Peyer's patch (tissue), 4 donors: ENCODE measurements at regions not wholly inside any gene's neighbourhood (a gene's known extent, or its start where the extent isn't known, plus 50 kb on each side); places are given as distances from the start of the nearest gene placed in this dataset.

Experiments used
- POLR2A ChIP-seq, 2 donors: fragments of 450-650 bp; IDR thresholded peaks; one replicate each; pipeline ENCODE4 v1.5.1; 2017; ENCODE audit warnings: antibody characterized with exemption in 2 of 2, mild to moderate bottlenecking in 2 of 2, moderate library complexity in 2 of 2
- TF ChIP-seq, protein P1 (sequence below), 6 experiments: fragments of 450-650 bp in 4 of 6; fragments of 200-600 bp in 2 of 6; sonication (generic) in 1 of 6; IDR thresholded peaks; one replicate each; pipeline ENCODE4 v1.5.1; 2017 to 2019; ENCODE audit warnings: antibody characterized with exemption in 6 of 6, mild to moderate bottlenecking in 3 of 6, moderate library complexity in 1 of 6

DNA sequence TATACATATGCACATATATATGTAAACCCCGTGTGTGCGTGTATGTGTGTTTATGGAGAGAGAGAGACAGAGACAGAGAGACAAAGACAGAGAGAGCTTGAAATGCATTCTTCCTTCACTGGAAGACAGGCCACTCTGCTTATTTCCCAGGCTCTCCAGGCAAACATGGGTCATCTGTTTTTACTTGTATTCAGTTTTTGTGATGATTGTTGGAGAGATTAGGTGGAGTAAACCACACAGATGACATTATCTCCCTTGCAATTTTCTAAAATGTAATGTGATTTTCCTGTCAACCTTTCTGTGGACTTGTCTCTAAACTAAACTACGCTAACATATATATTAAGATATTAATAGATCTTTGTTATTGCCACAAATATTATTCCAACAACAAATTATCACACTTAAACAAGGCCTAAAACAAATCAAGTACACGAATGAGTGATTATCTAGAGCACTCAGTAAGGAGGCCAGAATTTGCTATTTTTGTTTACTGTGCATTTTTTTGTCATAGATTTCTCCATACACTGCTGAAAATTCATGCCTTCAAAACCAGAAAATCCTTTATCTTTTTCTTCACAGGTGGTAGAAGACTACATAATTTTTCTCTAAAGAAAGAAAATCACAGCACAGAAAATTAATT, 251.8 kb upstream of the SLIT2 start:
- TF ChIP-seq, protein P1, sequence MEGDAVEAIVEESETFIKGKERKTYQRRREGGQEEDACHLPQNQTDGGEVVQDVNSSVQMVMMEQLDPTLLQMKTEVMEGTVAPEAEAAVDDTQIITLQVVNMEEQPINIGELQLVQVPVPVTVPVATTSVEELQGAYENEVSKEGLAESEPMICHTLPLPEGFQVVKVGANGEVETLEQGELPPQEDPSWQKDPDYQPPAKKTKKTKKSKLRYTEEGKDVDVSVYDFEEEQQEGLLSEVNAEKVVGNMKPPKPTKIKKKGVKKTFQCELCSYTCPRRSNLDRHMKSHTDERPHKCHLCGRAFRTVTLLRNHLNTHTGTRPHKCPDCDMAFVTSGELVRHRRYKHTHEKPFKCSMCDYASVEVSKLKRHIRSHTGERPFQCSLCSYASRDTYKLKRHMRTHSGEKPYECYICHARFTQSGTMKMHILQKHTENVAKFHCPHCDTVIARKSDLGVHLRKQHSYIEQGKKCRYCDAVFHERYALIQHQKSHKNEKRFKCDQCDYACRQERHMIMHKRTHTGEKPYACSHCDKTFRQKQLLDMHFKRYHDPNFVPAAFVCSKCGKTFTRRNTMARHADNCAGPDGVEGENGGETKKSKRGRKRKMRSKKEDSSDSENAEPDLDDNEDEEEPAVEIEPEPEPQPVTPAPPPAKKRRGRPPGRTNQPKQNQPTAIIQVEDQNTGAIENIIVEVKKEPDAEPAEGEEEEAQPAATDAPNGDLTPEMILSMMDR (IDR thresholded peaks at IDR 0.05) = no peak
- TF ChIP-seq POLR2A (IDR thresholded peaks at IDR 0.05) = no peak
